Stomach smooth muscle (tissue), 2 donors: ENCODE measurements at regions not wholly inside any gene's neighbourhood (a gene's known extent, or its start where the extent isn't known, plus 50 kb on each side); places are given as distances from the start of the nearest gene placed in this dataset.

Experiments used
- H3K27ac ChIP-seq: one replicate; pipeline ENCODE4 v1.7.0; 2013; ENCODE audit warnings: mild to moderate bottlenecking, low read length, inconsistent platforms
- H3K27me3 ChIP-seq, 2 donors: one replicate each; pipeline ENCODE4 v1.7.0; 2013; ENCODE audit warnings: low read length in 2 of 2; ENCODE audit not compliant: insufficient read depth in 2 of 2, control insufficient read depth in 1 of 2
- H3K36me3 ChIP-seq, 2 donors: one replicate each; pipeline ENCODE4 v1.7.0; 2013; ENCODE audit warnings: low read length in 2 of 2; ENCODE audit not compliant: control insufficient read depth in 2 of 2, insufficient read depth in 2 of 2
- H3K4me1 ChIP-seq: one replicate; pipeline ENCODE4 v1.7.0; 2013; ENCODE audit warnings: low read length; ENCODE audit not compliant: control insufficient read depth, insufficient read depth
- H3K4me3 ChIP-seq, 2 donors: one replicate each; pipeline ENCODE4 v1.7.0; 2013; ENCODE audit warnings: low read length in 2 of 2
- H3K9ac ChIP-seq, 2 donors: one replicate each; pipeline ENCODE4 v1.7.0; 2013; ENCODE audit warnings: low read length in 2 of 2, mild to moderate bottlenecking in 1 of 2
- H3K9me3 ChIP-seq, 2 donors: one replicate each; pipeline ENCODE4 v1.7.0; 2013; ENCODE audit warnings: low read length in 2 of 2; ENCODE audit not compliant: control insufficient read depth in 2 of 2
- donor health status: healthy.
- donor health status: Pancreatic carcinoma.

- H3K4me1 ChIP-seq = no peaks in the 10 kb centered on the region
- no peaks in the 10 kb centered on the region for H3K36me3 ChIP-seq
- no peaks in the 10 kb centered on the region for H3K27me3 ChIP-seq
- no peak overlapping the region for H3K4me3 ChIP-seq
- no peak overlapping the region for H3K9ac ChIP-seq
- H3K27ac ChIP-seq = no peak overlapping the region
- no peaks in the 10 kb centered on the region for H3K9me3 ChIP-seq
These were observed 541.3 kb upstream of the LRRTM4 start for GRCh38 chr2:78063246-78064020.

- Histone ChIP-seq H3K4me3 (no peak overlapping the region), H3K27ac (no peak overlapping the region), H3K36me3 (no peaks in the 10 kb centered on the region), H3K27me3 (no peaks in the 10 kb centered on the region), H3K4me1 (no peaks in the 10 kb centered on the region), H3K9ac (no peak overlapping the region), H3K9me3 (no peaks in the 10 kb centered on the region)
These were observed 543.2 kb upstream of the LRRTM4 start for GRCh38 chr2:78065366-78065765.

- no peaks in the 10 kb centered on the region for H3K27me3 ChIP-seq
- H3K27ac ChIP-seq = no peak overlapping the region
- no peaks in the 10 kb centered on the region for H3K36me3 ChIP-seq
- no peak overlapping the region for H3K4me3 ChIP-seq
- H3K4me1 ChIP-seq = no peaks in the 10 kb centered on the region
- H3K9ac ChIP-seq = no peak overlapping the region
- no peaks in the 10 kb centered on the region for H3K9me3 ChIP-seq
These were observed 546.6 kb upstream of the LRRTM4 start for GRCh38 chr2:78068808-78069207.

GRCh38 chr2:78070693-78071092 lies 548.5 kb upstream of the LRRTM4 start:
- no peaks in the 10 kb centered on the region for H3K4me1 ChIP-seq
- no peaks in the 10 kb centered on the region for H3K27me3 ChIP-seq
- no peak overlapping the region for H3K27ac ChIP-seq
- no peaks in the 10 kb centered on the region for H3K36me3 ChIP-seq
- no peak overlapping the region for H3K4me3 ChIP-seq
- H3K9me3 ChIP-seq = no peaks in the 10 kb centered on the region
- no peak overlapping the region for H3K9ac ChIP-seq

- Histone ChIP-seq H3K4me1 (no peaks in the 10 kb centered on the region), H3K36me3 (no peaks in the 10 kb centered on the region), H3K27ac (no peak overlapping the region), H3K9ac (no peak overlapping the region), H3K9me3 (no peaks in the 10 kb centered on the region), H3K4me3 (no peak overlapping the region), H3K27me3 (no peaks in the 10 kb centered on the region)
These were observed 555.5 kb upstream of the LRRTM4 start for GRCh38 chr2:78077633-78078032.

GRCh38 chr2:78082555-78082954 lies 560.4 kb upstream of the LRRTM4 start:
- H3K36me3 ChIP-seq = no peaks in the 10 kb centered on the region
- H3K27ac ChIP-seq = no peak overlapping the region
- no peaks in the 10 kb centered on the region for H3K27me3 ChIP-seq
- H3K9ac ChIP-seq = no peak overlapping the region
- H3K4me1 ChIP-seq = no peaks in the 10 kb centered on the region
- peaks cover 0 to 3% of the 10 kb centered on the region in 2 donors for H3K9me3 ChIP-seq
- H3K4me3 ChIP-seq = no peak overlapping the region

GRCh38 chr2:78093436-78093835 lies 571.3 kb upstream of the LRRTM4 start:
- no peak overlapping the region for H3K9ac ChIP-seq
- H3K36me3 ChIP-seq = no peaks in the 10 kb centered on the region
- H3K4me1 ChIP-seq = no peaks in the 10 kb centered on the region
- H3K9me3 ChIP-seq = no peaks in the 10 kb centered on the region
- no peak overlapping the region for H3K27ac ChIP-seq
- no peaks in the 10 kb centered on the region for H3K27me3 ChIP-seq
- no peak overlapping the region for H3K4me3 ChIP-seq

- H3K4me1 ChIP-seq = no peaks in the 10 kb centered on the region
- no peaks in the 10 kb centered on the region for H3K27me3 ChIP-seq
- no peaks in the 10 kb centered on the region for H3K36me3 ChIP-seq
- H3K9ac ChIP-seq = no peak overlapping the region
- H3K9me3 ChIP-seq = peaks cover 0 to 3% of the 10 kb centered on the region in 2 donors
- no peak overlapping the region for H3K4me3 ChIP-seq
- H3K27ac ChIP-seq = no peak overlapping the region
These were observed 587.1 kb upstream of the LRRTM4 start for GRCh38 chr2:78109272-78109671.

- Histone ChIP-seq H3K36me3 (no peaks in the 10 kb centered on the region), H3K9me3 (no peaks in the 10 kb centered on the region), H3K27me3 (no peaks in the 10 kb centered on the region), H3K4me1 (no peaks in the 10 kb centered on the region), H3K4me3 (no peak overlapping the region), H3K9ac (no peak overlapping the region), H3K27ac (no peak overlapping the region)
These were observed 593.1 kb upstream of the LRRTM4 start for GRCh38 chr2:78115291-78115690.

- H3K4me1 ChIP-seq = no peaks in the 10 kb centered on the region
- H3K9me3 ChIP-seq = no peaks in the 10 kb centered on the region
- H3K27me3 ChIP-seq = no peaks in the 10 kb centered on the region
- H3K4me3 ChIP-seq = no peak overlapping the region
- no peak overlapping the region for H3K9ac ChIP-seq
- H3K27ac ChIP-seq = no peak overlapping the region
- no peaks in the 10 kb centered on the region for H3K36me3 ChIP-seq
These were observed 595.9 kb upstream of the LRRTM4 start for GRCh38 chr2:78118037-78118436.

- H3K9ac ChIP-seq = no peak overlapping the region
- H3K4me1 ChIP-seq = no peaks in the 10 kb centered on the region
- no peaks in the 10 kb centered on the region for H3K36me3 ChIP-seq
- H3K9me3 ChIP-seq = no peaks in the 10 kb centered on the region
- H3K27me3 ChIP-seq = no peaks in the 10 kb centered on the region
- H3K4me3 ChIP-seq = no peak overlapping the region
- no peak overlapping the region for H3K27ac ChIP-seq
These were observed 598.1 kb upstream of the LRRTM4 start for GRCh38 chr2:78120275-78120674.
